Activated T-helper 17 cell treated with anti-CD3 and anti-CD28 coated beads, Interleukin-2, amount 50 U/mL, for 72 hours (primary cell): ENCODE measurements at regions not wholly inside any gene's neighbourhood (a gene's known extent, or its start where the extent isn't known, plus 50 kb on each side); places are given as distances from the start of the nearest gene placed in this dataset.
"Not testable (repeated sequence)": the region's sequence is repeated elsewhere in the genome, so short reads cannot be mapped to it uniquely, and the experiment has no call there.

Experiments
- ATAC-seq: fragments of 150-1000 bp; cut with Tn5 transposase; replicated peaks from 2 replicates; pipeline ENCODE4 v1.10.0; 2021; ENCODE audit warnings: mild to moderate bottlenecking, moderate library complexity
- H3K27ac Mint-ChIP-seq: one replicate; pipeline ENCODE4 v1.8.0; 2022; ENCODE audit warnings: mixed read lengths
- H3K27me3 Mint-ChIP-seq: one replicate; pipeline ENCODE4 v1.8.0; 2022; ENCODE audit warnings: mixed read lengths
- H3K36me3 Mint-ChIP-seq: one replicate; pipeline ENCODE4 v1.8.0; 2022; ENCODE audit warnings: low read depth, mild to moderate bottlenecking, mixed read lengths
- H3K4me1 Mint-ChIP-seq: one replicate; pipeline ENCODE4 v1.8.0; 2022; ENCODE audit warnings: mixed read lengths
- H3K4me3 Mint-ChIP-seq: one replicate; pipeline ENCODE4 v1.8.0; 2022; ENCODE audit warnings: mild to moderate bottlenecking, mixed read lengths
- H3K9me3 Mint-ChIP-seq: one replicate; pipeline ENCODE4 v1.8.0; 2022; ENCODE audit warnings: mixed read lengths

DNA sequence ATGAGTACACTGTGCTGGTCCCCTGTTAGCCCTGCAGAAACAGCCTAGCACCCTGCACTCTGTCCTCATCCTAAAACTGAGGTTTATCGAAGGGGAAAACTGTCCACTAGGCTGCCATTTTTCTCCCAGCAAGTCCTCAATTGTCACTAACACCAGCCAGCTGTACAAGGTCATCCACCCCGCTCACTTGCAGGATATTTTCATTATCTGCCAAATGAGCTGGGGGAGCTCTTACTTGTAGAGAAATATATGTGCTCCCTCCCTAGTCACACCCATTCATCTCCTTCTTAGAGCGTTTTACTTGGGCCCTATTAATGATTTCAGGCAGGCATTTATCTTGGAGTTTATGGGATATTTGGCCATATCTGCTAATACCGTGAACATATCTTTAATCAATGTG, 413.5 kb upstream of the NFE2L3 start:
- H3K27me3 Mint-ChIP-seq = peaks cover 42% of the 10 kb centered on the region

DNA sequence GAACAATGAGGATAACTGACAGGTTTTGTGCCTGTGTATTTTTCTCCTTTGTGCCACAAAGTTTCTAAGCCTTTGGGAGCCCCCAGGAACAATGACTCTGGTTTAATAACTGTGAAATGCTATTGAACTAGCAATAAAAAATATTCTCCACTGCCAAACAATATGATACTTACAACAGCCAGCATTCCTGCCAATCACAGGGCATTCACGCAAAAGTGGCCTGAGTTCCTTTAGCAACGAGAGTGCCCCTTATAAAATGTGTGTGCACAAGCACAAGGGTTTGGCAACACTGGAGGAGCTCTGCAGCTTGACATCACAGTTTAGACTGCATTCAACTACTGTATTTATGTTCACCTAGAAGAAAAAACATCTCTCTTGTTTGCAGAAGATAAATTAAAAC, 412.9 kb upstream of the NFE2L3 start:
- no peaks in the 10 kb centered on the region for H3K9me3 Mint-ChIP-seq
- no peaks in the 10 kb centered on the region for H3K36me3 Mint-ChIP-seq
- H3K27me3 Mint-ChIP-seq = peaks cover 42% of the 10 kb centered on the region
- no peak overlapping the region for H3K4me3 Mint-ChIP-seq
- H3K4me1 Mint-ChIP-seq = no peaks in the 10 kb centered on the region
- H3K27ac Mint-ChIP-seq = no peak overlapping the region
- ATAC-seq = no peak

More for the DNA sequence above, 413.5 kb upstream of the NFE2L3 start:
- ATAC-seq = no peak
- Mint-ChIP-seq H3K9me3 (no peaks in the 10 kb centered on the region), H3K4me1 (no peaks in the 10 kb centered on the region), H3K36me3 (no peaks in the 10 kb centered on the region), H3K27ac (no peak overlapping the region), H3K4me3 (no peak overlapping the region)

DNA sequence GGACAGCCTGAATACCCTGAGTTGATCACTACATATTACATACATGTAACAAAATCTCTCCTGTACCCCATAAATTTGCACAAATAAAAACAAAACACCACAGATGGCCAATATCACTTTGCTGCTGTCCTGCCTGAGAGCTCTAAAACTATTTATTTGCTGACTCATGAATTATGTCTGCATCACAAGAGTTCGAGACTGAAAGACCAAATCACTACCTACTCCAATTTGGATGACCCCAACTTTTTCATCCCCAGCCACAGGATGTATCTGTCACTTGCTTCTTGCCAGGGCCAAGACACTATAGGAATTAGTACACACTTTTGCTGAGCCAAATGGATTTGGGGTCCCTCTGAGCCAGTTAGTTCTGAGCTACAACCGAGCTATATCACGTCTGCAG, 409.7 kb upstream of the NFE2L3 start:
- Mint-ChIP-seq H3K27ac (no peak overlapping the region), H3K9me3 (no peaks in the 10 kb centered on the region), H3K27me3 (peaks cover 31% of the 10 kb centered on the region), H3K4me3 (no peak overlapping the region), H3K36me3 (no peaks in the 10 kb centered on the region), H3K4me1 (no peaks in the 10 kb centered on the region)
- ATAC-seq = no peak

DNA sequence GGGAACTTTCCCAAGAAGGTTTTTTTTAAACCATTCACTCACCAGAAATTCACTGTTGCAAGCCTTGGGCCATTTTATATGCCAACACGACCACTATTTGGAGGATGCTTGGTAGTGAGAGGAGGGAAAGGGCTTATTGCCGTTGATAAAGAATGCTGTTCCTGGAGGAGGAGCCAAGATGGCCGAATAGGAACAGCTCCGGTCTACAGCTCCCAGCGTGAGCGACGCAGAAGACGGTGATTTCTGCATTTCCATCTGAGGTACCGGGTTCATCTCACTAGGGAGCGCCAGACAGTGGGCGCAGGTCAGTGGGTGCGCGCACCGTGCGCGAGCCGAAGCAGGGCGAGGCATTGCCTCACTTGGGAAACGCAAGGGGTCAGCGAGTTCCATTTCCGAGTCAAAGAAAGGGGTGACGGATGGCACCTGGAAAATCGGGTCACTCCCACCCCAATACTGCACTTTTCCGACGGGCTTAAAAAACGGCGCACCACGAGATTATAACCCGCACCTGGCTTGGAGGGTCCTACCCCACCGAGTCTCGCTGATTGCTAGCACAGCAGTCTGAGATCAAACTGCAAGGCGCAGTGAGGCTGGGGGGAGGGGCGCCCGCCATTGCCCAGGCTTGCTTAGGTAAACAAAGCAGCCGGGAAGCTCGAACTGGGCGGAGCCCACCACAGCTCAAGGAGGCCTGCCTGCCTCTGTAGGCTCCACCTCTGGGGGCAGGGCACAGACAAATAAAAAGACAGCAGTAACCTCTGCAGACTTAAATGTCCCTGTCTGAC, 408.1 kb upstream of the NFE2L3 start:
- H3K27me3 Mint-ChIP-seq = peaks cover 24% of the 10 kb centered on the region
- H3K36me3 Mint-ChIP-seq, ATAC-seq, H3K4me1 Mint-ChIP-seq, H3K27ac Mint-ChIP-seq, H3K4me3 Mint-ChIP-seq, H3K9me3 Mint-ChIP-seq: not testable (repeated sequence)

DNA sequence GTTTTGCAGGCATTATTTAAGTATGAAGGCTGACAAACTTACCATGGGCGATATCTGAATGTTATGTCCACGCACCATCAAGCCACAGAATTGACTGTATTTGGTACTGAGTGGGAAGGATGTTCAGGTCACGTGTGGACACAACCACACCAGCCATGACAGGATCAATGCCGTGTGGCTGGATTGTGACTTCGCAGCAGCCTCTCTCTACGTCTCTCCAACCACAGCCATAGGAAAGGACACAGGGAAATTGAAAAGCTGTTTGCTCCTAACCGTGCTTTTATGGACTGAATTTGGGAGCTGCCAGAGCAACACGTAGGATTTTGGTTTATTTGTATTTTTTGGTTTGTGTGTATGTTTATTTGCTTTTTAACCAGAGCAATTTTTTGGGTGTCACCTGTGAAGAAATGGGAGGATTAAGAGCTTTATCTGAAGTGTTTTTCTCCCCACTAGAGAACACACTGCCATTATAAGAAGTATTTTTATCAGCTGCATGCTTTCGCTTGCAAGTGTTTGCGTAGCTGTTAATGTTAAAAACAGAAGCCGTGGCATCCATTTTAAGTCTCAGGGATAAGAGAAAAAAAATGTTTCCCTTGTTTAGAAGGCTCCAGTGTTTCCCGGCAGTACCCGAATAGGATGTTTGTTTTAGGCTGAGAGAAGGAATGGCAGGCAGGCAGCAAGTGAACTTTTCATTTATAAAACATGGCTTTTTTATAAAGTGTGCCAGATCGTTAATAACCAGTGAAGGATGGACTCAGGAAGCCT, 401.1 kb upstream of the NFE2L3 start:
- Mint-ChIP-seq H3K27ac (no peak overlapping the region), H3K4me1 (no peaks in the 10 kb centered on the region), H3K4me3 (no peak overlapping the region), H3K27me3 (peaks cover 4% of the 10 kb centered on the region), H3K9me3 (no peaks in the 10 kb centered on the region), H3K36me3 (no peaks in the 10 kb centered on the region)
- ATAC-seq = no peak

DNA sequence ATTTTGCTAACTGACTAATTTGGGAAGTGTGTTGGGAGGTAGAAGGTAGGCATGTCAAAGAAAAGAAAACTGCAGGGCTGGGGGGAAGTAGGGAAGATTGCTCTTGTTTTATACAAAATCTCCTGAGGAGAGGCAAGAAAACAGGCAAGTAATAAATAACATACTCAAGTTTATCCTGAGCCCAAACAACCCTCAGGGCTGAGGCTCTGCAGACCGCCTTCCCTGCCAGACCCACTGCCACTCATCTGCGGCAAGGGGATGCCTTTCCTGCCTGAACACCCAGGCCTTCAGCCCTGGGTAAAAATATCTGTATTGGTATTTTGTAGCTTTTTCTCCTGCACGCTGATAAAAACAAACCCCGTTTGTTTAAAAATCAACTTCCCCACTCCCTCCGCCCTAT, 399.8 kb upstream of the NFE2L3 start:
- peaks cover 4% of the 10 kb centered on the region for H3K27me3 Mint-ChIP-seq
- no peaks in the 10 kb centered on the region for H3K9me3 Mint-ChIP-seq
- H3K27ac Mint-ChIP-seq = no peak overlapping the region
- ATAC-seq = no peak
- no peaks in the 10 kb centered on the region for H3K36me3 Mint-ChIP-seq
- no peak overlapping the region for H3K4me3 Mint-ChIP-seq
- no peaks in the 10 kb centered on the region for H3K4me1 Mint-ChIP-seq

DNA sequence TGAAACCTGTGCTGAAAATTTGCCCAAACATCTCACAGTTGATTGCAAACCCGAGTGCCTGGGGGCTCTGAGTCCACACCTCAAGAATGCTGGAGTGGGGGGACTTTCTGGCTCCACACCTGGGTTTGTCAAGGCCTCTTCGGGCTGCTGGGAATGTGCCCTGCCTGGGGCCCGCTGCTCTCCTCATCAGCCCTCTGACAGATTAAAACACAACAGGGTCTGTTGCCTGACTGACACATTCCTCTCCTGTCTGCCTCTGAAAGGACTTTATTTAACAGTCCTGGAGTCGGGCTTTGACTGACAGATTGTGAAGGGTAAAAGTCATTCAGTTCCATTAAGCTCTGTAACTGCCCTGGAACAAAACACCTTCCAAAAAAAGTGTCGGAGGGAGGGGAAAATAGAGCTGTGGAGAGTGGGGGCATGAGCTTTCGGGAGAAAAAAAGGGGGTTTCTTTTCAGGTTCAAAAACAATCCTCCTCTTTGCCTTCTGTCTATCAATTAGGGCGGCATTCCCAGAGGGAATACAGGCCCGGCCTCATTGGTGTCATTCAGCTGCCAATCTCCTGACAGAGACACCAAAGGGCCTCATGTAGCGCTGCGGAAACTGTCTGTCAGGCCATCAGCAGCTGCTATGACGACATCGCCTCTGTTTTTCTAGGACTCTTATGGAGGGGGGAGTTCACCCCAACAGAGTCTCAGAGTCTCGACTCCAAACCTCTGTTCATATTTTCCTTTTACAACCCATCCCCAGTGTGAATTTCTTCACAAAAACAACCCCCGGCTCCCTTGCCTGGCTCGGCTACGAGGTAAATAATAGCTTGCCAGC, 398.8 kb upstream of the NFE2L3 start:
- Mint-ChIP-seq H3K27ac (no peak overlapping the region), H3K27me3 (peaks cover 4% of the 10 kb centered on the region)
- ATAC-seq = no peak

DNA sequence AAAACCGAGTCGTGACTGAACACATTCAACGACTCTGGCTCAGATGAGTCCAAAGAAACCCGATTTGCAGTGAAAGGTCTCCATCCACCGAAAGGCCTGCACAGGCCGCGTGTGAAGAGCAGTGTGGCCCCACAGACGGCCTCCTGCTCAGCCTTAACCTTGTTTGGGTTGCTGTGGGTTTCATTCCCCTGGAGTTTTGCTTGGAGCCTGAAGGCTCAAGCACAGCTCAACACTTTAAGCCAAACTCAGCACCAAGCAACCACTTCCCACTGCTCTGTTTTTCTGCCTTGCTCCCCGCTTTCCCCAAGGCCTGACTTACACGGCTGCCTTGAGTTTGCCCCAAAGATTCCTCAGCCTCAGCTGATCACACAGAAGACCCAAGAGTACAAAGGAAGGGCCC, 398.2 kb upstream of the NFE2L3 start:
- Mint-ChIP-seq H3K9me3 (no peaks in the 10 kb centered on the region), H3K4me3 (no peak overlapping the region), H3K4me1 (no peaks in the 10 kb centered on the region), H3K27ac (no peak overlapping the region), H3K27me3 (peaks cover 4% of the 10 kb centered on the region), H3K36me3 (no peaks in the 10 kb centered on the region)
- ATAC-seq = no peak

More for the DNA sequence above, 398.8 kb upstream of the NFE2L3 start:
- no peaks in the 10 kb centered on the region for H3K9me3 Mint-ChIP-seq
- no peaks in the 10 kb centered on the region for H3K36me3 Mint-ChIP-seq
- no peak overlapping the region for H3K4me3 Mint-ChIP-seq
- H3K4me1 Mint-ChIP-seq = no peaks in the 10 kb centered on the region

DNA sequence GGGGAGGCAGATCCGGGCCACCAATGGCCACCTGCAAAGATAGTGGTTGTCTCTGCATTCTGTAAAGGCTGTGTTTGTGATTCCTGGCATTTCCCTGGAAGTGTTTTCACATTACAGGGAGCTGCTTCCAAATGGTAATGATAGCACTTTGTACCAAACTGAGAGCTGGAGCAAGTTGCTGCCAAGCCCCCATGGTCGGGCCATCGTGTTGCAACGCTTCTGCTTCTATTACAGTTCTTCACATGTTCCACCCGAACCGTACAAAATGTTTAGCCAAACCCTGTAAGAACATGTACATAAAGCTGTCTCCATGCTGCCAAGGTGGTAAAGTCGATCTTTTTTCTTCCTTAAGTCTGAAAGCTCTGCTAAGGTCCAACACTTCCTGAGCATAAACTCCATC, 397.7 kb upstream of the NFE2L3 start:
- ATAC-seq = no peak
- no peak overlapping the region for H3K27ac Mint-ChIP-seq
- H3K4me1 Mint-ChIP-seq = no peaks in the 10 kb centered on the region
- H3K36me3 Mint-ChIP-seq = no peaks in the 10 kb centered on the region
- H3K4me3 Mint-ChIP-seq = no peak overlapping the region
- H3K9me3 Mint-ChIP-seq = no peaks in the 10 kb centered on the region
- peaks cover 4% of the 10 kb centered on the region for H3K27me3 Mint-ChIP-seq

DNA sequence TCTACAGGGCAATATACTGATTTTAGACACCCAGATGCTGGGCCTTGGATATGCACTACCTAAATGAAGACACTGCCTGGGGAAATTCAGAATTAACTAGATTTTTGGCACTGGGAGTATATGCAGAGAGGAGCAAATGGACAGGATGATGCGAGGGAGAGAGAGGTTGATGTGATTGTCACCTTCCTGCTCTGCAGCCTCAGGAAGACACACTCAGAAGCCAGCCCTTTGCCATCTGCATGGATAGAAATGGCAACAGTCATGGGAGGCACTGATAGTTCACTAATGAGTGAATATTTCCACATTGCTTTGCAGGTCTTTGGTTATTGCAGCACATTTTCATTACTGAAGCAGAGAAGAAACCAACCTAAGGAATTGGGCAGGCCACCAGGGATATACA, 397.2 kb upstream of the NFE2L3 start:
- Mint-ChIP-seq H3K27me3 (peaks cover 4% of the 10 kb centered on the region), H3K9me3 (no peaks in the 10 kb centered on the region), H3K27ac (no peak overlapping the region), H3K4me1 (no peaks in the 10 kb centered on the region), H3K4me3 (no peak overlapping the region), H3K36me3 (no peaks in the 10 kb centered on the region)
- no peak for ATAC-seq

DNA sequence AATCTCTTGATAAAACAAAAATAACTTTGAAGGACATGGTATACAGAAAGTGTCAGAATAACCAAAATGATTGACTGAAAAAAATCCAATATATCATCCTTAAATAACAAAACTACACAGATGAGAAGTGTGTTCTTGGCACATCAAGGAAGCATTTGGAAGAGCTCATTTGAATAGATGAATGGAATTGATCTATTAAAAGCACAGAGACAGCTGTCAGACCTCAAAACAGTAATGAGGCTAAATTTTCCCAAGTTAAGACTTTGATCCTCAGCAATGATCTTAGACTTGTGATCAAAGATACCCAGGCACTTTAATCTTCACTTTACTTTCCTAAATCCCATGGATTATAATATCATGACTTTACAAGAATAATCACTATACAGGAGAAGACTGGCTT, 395.4 kb upstream of the NFE2L3 start:
- Mint-ChIP-seq H3K27ac (no peak overlapping the region), H3K4me3 (no peak overlapping the region), H3K36me3 (no peaks in the 10 kb centered on the region), H3K4me1 (no peaks in the 10 kb centered on the region), H3K27me3 (peaks cover 7% of the 10 kb centered on the region), H3K9me3 (no peaks in the 10 kb centered on the region)
- no peak for ATAC-seq

DNA sequence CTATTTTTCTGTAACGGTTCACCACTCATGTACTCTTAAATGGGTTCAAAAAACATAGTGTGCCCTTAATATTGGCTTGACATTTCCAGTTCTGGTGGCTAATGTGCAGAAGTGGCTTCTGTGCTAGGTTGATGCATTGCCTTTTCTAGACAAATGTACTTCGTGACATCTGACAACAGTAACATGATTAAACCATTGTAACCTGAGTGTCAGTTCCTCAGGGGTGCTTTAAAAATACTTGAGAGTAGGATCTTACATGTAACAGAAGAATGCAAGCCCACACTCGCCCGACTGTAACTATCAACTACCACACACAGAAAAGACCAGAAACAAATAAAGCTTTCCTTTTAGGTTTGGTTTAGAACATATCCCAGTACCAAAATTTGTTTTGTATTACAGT, 393.4 kb upstream of the NFE2L3 start:
- no peak overlapping the region for H3K27ac Mint-ChIP-seq
- peaks cover 11% of the 10 kb centered on the region for H3K27me3 Mint-ChIP-seq
- no peaks in the 10 kb centered on the region for H3K4me1 Mint-ChIP-seq
- H3K9me3 Mint-ChIP-seq = no peaks in the 10 kb centered on the region
- ATAC-seq = no peak
- H3K36me3 Mint-ChIP-seq = no peaks in the 10 kb centered on the region
- no peak overlapping the region for H3K4me3 Mint-ChIP-seq

DNA sequence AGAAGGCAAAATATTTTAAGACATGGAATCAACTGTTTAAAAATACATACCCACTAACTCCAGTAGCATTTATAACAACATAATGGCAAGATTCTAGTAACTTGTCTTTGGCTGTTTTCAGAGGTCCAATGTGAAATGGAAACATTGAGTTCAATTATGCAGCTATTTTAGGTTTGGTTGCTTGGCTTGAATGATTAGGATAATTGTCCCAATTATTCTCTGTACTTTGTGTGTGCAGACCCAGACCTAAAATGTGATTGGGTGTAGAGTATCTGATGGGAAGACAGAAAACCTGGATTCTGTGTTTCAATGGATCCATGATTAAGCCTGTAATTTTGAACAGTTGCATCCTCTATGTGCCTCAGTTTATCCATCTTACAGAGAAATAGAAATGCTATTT, 392.7 kb upstream of the NFE2L3 start:
- no peaks in the 10 kb centered on the region for H3K36me3 Mint-ChIP-seq
- H3K27ac Mint-ChIP-seq = no peak overlapping the region
- no peaks in the 10 kb centered on the region for H3K9me3 Mint-ChIP-seq
- H3K4me3 Mint-ChIP-seq = no peak overlapping the region
- peaks cover 14% of the 10 kb centered on the region for H3K27me3 Mint-ChIP-seq
- no peak for ATAC-seq
- H3K4me1 Mint-ChIP-seq = no peaks in the 10 kb centered on the region

DNA sequence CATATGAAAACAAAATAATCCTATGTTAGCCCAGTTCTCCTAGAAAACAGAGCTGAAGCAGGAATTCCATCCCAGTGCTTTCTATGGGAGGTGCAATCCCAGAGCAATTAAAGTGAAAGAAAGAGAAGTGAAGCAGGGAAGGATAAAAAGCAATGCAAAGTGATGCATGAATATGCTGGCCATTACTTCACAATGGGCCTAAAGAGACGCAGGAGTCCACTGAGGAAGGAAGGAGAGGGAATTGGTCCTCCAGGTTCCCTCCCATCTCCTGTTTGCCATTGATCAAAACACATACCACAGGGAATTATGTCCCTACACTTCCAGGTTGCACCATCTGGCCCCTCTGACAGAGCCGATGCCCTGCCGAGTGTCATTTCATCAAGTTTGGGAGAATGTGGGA, 392.2 kb upstream of the NFE2L3 start:
- Mint-ChIP-seq H3K27me3 (peaks cover 14% of the 10 kb centered on the region), H3K4me3 (no peak overlapping the region), H3K27ac (no peak overlapping the region), H3K36me3 (no peaks in the 10 kb centered on the region), H3K9me3 (no peaks in the 10 kb centered on the region), H3K4me1 (no peaks in the 10 kb centered on the region)
- ATAC-seq = no peak
